ENCODE measurements at regions not wholly inside any gene's neighbourhood (a gene's known extent, or its start where the extent isn't known, plus 50 kb on each side); places are given as distances from the start of the nearest gene placed in this dataset.

DNA sequence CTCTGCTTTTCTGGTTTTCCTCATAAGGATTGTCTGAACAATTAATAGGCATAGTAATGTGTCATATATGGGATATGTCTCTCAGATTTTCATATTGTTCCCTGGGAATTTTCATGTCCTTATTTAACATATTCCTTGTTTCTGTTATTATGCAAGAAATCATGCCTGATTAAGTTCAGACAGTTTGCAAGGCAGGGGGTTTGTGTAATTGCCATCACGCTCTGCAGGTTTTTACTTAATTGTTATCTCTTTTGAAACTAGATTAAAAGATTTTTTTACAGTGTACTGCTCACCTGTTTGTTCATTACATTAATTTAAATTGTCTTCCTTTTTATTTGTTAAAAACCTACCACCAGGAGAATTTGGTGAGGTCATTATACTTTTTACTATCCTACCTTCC lies 1253.2 kb upstream of the PRR20A start:
- CTCF ChIA-PET (ENCODE audit: partially characterized antibody), result no interaction called here
- Histone ChIP-seq H3K14ac (ENCODE audit: insufficient read length) (no peak overlapping the region), H4K8ac (ENCODE audit: extremely low read depth, insufficient read depth, low read length) (no peak overlapping the region), H2AFZ (ENCODE audit: low read length) (no peak overlapping the region), H3K23me2 (ENCODE audit: low read depth, low read length) (no peaks in the 10 kb centered on the region), H3K56ac (replicated peaks; ENCODE audit: insufficient read length, low read depth, low read length) (no peak overlapping the region), H3K9ac (replicated peaks in 1 of 4; ENCODE audit: extremely low read depth in 1 of 4, low read depth in 3 of 4, low read length in 3 of 4) (no peak overlapping the region), H2BK5ac (ENCODE audit: low read depth, low read length) (no peak overlapping the region), H2BK12ac (ENCODE audit: low read depth, low read length) (no peak overlapping the region), H4K20me1 (replicated peaks in 1 of 2; ENCODE audit: control insufficient read depth in 1 of 2, insufficient read depth in 2 of 2, low read length in 2 of 2) (no peaks in the 10 kb centered on the region), H3K4me1 (replicated peaks in 1 of 4; ENCODE audit: control insufficient read depth in 3 of 4, insufficient read depth in 4 of 4, low read length in 3 of 4) (peaks cover 0 to 4% (median 0%) of the 10 kb centered on the region in 4 experiments; a peak in 1 of 7 replicates), H3K4ac (replicated peaks; ENCODE audit: insufficient read length, low read depth, low read length) (no peak overlapping the region), H3K27ac (ENCODE audit: low read depth, low read length) (no peak overlapping the region), H3K79me1 (ENCODE audit: low read depth, low read length) (no peaks in the 10 kb centered on the region), H2BK20ac (ENCODE audit: low read length) (no peak overlapping the region), H2AK5ac (ENCODE audit: low read depth, low read length) (no peak overlapping the region), H3K9me3 (ENCODE audit: insufficient read depth in 2 of 2, low read depth in 1 of 2, low read length in 1 of 2) (peaks cover 0 to 3% of the 10 kb centered on the region in 2 experiments; a peak in 2 of 4 replicates), H3K23ac (ENCODE audit: insufficient read length) (no peak overlapping the region), H4K5ac (ENCODE audit: insufficient read length, low read depth, low read length) (no peak overlapping the region), H3K4me2 (ENCODE audit: insufficient read depth in 1 of 2, low read depth in 2 of 2, low read length in 2 of 2) (no peak overlapping the region), H2BK15ac (ENCODE audit: low read length) (no peak overlapping the region), H3K4me3 (ENCODE audit: extremely low read depth in 1 of 4, insufficient read depth in 2 of 4, low read depth in 3 of 4, low read length in 4 of 4) (no peak overlapping the region), H4K91ac (replicated peaks; ENCODE audit: insufficient read length, low read length) (no peak overlapping the region), H3K36me3 (ENCODE audit: control insufficient read depth in 2 of 4, insufficient read depth in 4 of 4, low read length in 3 of 4) (no peaks in the 10 kb centered on the region), H2BK120ac (replicated peaks; ENCODE audit: low read depth, low read length) (no peak overlapping the region), H3K18ac (ENCODE audit: extremely low read depth, low read length) (no peak overlapping the region), H3K27me3 (replicated peaks in 1 of 4; ENCODE audit: control insufficient read depth in 3 of 4, extremely low read depth in 1 of 4, insufficient read depth in 3 of 4, low read length in 3 of 4) (no peaks in the 10 kb centered on the region), H3K79me2 (ENCODE audit: control insufficient read depth in 1 of 2, insufficient read depth in 2 of 2, low read length in 2 of 2) (no peaks in the 10 kb centered on the region)
- TF ChIP-seq EZH2 (IDR thresholded peaks at IDR 0.05; ENCODE audit: low read depth, low read length, severe bottlenecking) (no peak), SP1 (IDR thresholded peaks at IDR 0.05; ENCODE audit: low read depth, low read length) (no peak)
- POLR2A ChIA-PET (ENCODE audit: partially characterized antibody), result no interaction called here
- no peak for FAIRE-seq
- no peak for DNase-seq (ENCODE audit: low read depth in 1 of 2, low spot score in 2 of 2)
- 96% methylated on average over 1 of the region's 1 CpG; no CpG with 5 or more reads in 1 of the 2 experiments for WGBS, 2 experiments (ENCODE audit: extremely low coverage in 1 of 2, insufficient coverage in 1 of 2, insufficient read length in 1 of 2, insufficient replicate concordance in 2 of 2, low coverage in 1 of 2, low lambda C conversion rate in 2 of 2, missing lambda C conversion rate in 1 of 2)

Measured in H1 (cell line).